Gastrocnemius medialis (tissue), 4 donors: ENCODE measurements at regions not wholly inside any gene's neighbourhood (a gene's known extent, or its start where the extent isn't known, plus 50 kb on each side); places are given as distances from the start of the nearest gene placed in this dataset.

Source experiments
- ATAC-seq, 2 donors: fragments of 150-250 bp; one replicate each; pipeline ENCODE4 v1.9.1; 2016
- DNase-seq, 2 donors: peaks; one replicate each; pipeline ENCODE4 v3.0.0-alpha.2; 2019
- H3K27ac ChIP-seq, 4 donors: fragments of 200-600 bp; sonication (generic); 1 replicate in 1 of 4; 2 replicates in 3 of 4; pipeline ENCODE4 v1.5.1; 2016 to 2018; ENCODE audit warnings: mild to moderate bottlenecking in 2 of 4, moderate library complexity in 1 of 4
- H3K27me3 ChIP-seq, 3 donors: fragments of 200-600 bp; sonication (generic) in 2 of 3; 1 replicate in 1 of 3; 2 replicates in 2 of 3; pipeline versions ENCODE4 v1.5.1 to v1.6.0; 2016 to 2019; ENCODE audit warnings: mild to moderate bottlenecking in 1 of 3, moderate library complexity in 1 of 3
- H3K36me3 ChIP-seq, 2 donors: fragments of 200-600 bp; sonication (generic) in 1 of 2; one replicate each; pipeline ENCODE4 v1.5.1; 2017 to 2018
- H3K4me1 ChIP-seq, 2 donors: fragments of 200-600 bp; sonication (generic) in 1 of 2; one replicate each; pipeline ENCODE4 v1.5.1; 2016 to 2017; ENCODE audit warnings: mild to moderate bottlenecking in 2 of 2
- H3K4me3 ChIP-seq, 4 donors: fragments of 200-600 bp; sonication (generic) in 3 of 4; 1 replicate in 1 of 4; 2 replicates in 3 of 4; pipeline ENCODE4 v1.5.1; 2016 to 2019; ENCODE audit warnings: mild to moderate bottlenecking in 2 of 4
- H3K9me3 ChIP-seq, 3 donors: fragments of 200-600 bp; sonication (generic) in 2 of 3; 1 replicate in 1 of 3; 2 replicates in 2 of 3; pipeline ENCODE4 v1.5.1; 2016 to 2019
- POLR2A ChIP-seq, 2 donors: fragments of 450-650 bp; IDR thresholded peaks; one replicate each; pipeline ENCODE4 v1.6.1; 2017; ENCODE audit warnings: antibody characterized with exemption in 2 of 2, mild to moderate bottlenecking in 2 of 2, moderate library complexity in 2 of 2
- in situ Hi-C, 4 donors: fragments of 200-750 bp; cut with MboI; loops; one replicate each; pipeline versions ENCODE4 v1.15.0 to v1.8.0; 2017; ENCODE audit warnings: low sequenced_read_pairs in 4 of 4
- intact Hi-C: fragments of 100-400 bp; cut with DNase I; formaldehyde crosslinking; loops from one replicate; pipeline ENCODE4 v1.15.1; 2023; ENCODE audit warnings: low total_unique reads
- TF ChIP-seq, protein P1 (sequence below), 5 experiments: fragments of 450-650 bp in 3 of 5; fragments of 200-600 bp in 2 of 5; sonication (generic) in 2 of 5; IDR thresholded peaks in 4 of 5; conservative IDR thresholded peaks in 1 of 5; 1 replicate in 4 of 5; 2 replicates in 1 of 5; pipeline ENCODE4 v1.5.1; 2016 to 2019; ENCODE audit warnings: antibody characterized with exemption in 5 of 5, mild to moderate bottlenecking in 3 of 5, moderate library complexity in 3 of 5

DNA sequence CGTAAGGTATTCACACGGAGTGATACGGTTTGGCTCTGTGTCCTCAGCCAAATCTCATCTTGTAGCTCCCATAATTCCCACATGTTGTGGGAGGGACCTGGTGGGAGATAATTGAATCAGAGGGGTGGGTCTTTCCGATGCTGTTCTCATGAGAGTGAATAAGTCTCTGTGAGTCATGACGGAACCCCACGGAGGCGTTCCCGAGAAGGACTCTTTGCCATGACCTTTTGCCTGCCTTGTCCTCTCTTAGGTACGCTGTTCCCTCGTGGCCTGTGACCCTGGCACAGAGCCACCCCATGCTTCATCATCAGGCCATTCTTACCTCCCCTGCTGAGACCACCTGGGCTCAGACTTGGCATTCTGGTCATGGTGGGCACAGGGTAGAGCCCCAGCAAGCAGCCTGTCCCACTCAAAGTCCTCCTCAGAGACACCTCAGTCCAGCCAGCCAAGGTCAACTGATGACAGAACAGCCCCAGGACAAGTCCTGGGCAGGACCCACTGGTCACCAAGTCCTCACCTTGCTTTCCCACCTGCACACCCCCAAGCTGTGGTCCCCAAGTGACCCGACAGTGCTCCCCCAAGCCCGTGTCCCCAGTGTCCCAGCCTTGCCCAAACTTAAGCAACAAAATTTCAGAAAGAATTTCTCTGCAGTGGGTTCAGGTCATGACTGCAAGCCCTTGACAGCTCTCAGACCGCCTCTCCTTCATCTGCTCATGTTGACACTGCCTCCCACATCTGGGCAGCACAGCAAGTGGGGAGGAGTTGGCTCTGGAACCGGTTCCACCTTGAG, 158.4 kb downstream of the ACTL8 start:
- no peak overlapping the region for H3K27ac ChIP-seq
- H3K4me1 ChIP-seq: no peaks in the 10 kb centered on the region
- intact Hi-C loops (no loop called here), in situ Hi-C loops (no loop called here)
- H3K36me3 ChIP-seq: no peaks in the 10 kb centered on the region
- no peaks in the 10 kb centered on the region for H3K9me3 ChIP-seq
- ATAC-seq: no peak
- no peak for DNase-seq
- TF ChIP-seq, protein P1, sequence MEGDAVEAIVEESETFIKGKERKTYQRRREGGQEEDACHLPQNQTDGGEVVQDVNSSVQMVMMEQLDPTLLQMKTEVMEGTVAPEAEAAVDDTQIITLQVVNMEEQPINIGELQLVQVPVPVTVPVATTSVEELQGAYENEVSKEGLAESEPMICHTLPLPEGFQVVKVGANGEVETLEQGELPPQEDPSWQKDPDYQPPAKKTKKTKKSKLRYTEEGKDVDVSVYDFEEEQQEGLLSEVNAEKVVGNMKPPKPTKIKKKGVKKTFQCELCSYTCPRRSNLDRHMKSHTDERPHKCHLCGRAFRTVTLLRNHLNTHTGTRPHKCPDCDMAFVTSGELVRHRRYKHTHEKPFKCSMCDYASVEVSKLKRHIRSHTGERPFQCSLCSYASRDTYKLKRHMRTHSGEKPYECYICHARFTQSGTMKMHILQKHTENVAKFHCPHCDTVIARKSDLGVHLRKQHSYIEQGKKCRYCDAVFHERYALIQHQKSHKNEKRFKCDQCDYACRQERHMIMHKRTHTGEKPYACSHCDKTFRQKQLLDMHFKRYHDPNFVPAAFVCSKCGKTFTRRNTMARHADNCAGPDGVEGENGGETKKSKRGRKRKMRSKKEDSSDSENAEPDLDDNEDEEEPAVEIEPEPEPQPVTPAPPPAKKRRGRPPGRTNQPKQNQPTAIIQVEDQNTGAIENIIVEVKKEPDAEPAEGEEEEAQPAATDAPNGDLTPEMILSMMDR (IDR thresholded peaks at IDR 0.05 in 4 of 5, conservative IDR thresholded peaks at IDR 0.05 in 1 of 5): no peak
- no peak for TF ChIP-seq POLR2A (IDR thresholded peaks at IDR 0.05)
- no peak overlapping the region for H3K4me3 ChIP-seq
- peaks cover 11 to 32% (median 20%) of the 10 kb centered on the region in 3 donors for H3K27me3 ChIP-seq

DNA sequence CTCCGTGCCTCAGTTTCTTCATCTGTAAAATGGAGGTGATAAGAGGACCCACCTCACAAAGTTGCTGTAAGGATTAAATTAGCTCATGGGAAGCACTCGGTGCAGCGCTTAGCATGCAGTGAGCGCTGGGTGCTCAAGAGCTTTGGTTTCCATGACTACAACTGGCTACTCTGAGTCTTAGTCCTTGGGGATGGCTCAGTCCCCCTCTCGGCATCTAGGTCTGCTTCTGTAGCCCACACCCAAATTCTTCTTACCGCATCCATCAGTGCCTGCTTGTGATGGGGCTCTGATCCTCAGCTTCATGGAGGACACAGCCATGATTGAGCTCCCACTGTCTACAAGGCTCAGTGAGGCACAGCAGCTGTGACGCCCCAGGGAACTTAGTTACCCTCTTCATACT, 159.0 kb downstream of the ACTL8 start:
- H3K9me3 ChIP-seq: no peaks in the 10 kb centered on the region
- H3K4me3 ChIP-seq: no peak overlapping the region
- H3K36me3 ChIP-seq: no peaks in the 10 kb centered on the region
- in situ Hi-C loops (no loop called here), intact Hi-C loops (no loop called here)
- no peak overlapping the region for H3K27ac ChIP-seq
- TF ChIP-seq POLR2A (IDR thresholded peaks at IDR 0.05): no peak
- TF ChIP-seq, protein P1 (IDR thresholded peaks at IDR 0.05 in 4 of 5, conservative IDR thresholded peaks at IDR 0.05 in 1 of 5): no peak
- no peaks in the 10 kb centered on the region for H3K4me1 ChIP-seq
- DNase-seq (no peak), ATAC-seq (no peak)
- H3K27me3 ChIP-seq: peaks cover 13 to 31% (median 20%) of the 10 kb centered on the region in 3 donors

DNA sequence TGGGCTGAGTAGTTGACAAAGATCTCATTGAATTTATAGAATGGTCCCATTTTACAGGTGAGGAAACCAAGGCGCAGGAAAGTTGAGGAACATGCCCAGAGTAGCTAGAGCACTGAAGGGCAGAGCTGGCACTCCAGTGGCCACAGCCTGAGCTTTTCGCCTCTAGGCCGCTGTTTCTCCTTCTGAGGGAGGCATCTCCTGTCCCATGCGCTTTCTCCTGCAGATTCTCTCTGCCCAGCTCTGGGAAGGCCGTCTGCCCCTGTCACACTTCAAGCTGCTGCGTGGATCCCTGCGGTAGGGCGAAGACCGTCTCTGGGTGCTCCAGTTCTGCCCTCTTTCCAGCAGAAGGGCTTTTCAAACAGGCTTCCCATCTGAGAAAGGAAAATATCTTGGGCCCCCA, 159.9 kb downstream of the ACTL8 start:
- no peaks in the 10 kb centered on the region for H3K36me3 ChIP-seq
- H3K4me1 ChIP-seq: no peaks in the 10 kb centered on the region
- in situ Hi-C loops: no loop called here
- intact Hi-C loops: no loop called here
- no peaks in the 10 kb centered on the region for H3K9me3 ChIP-seq
- no peak for TF ChIP-seq POLR2A (IDR thresholded peaks at IDR 0.05)
- TF ChIP-seq, protein P1 (IDR thresholded peaks at IDR 0.05 in 4 of 5, conservative IDR thresholded peaks at IDR 0.05 in 1 of 5): no peak
- H3K27me3 ChIP-seq: peaks cover 13 to 22% (median 20%) of the 10 kb centered on the region in 3 donors
- H3K27ac ChIP-seq: no peak overlapping the region
- DNase-seq: no peak
- no peak for ATAC-seq
- no peak overlapping the region for H3K4me3 ChIP-seq

DNA sequence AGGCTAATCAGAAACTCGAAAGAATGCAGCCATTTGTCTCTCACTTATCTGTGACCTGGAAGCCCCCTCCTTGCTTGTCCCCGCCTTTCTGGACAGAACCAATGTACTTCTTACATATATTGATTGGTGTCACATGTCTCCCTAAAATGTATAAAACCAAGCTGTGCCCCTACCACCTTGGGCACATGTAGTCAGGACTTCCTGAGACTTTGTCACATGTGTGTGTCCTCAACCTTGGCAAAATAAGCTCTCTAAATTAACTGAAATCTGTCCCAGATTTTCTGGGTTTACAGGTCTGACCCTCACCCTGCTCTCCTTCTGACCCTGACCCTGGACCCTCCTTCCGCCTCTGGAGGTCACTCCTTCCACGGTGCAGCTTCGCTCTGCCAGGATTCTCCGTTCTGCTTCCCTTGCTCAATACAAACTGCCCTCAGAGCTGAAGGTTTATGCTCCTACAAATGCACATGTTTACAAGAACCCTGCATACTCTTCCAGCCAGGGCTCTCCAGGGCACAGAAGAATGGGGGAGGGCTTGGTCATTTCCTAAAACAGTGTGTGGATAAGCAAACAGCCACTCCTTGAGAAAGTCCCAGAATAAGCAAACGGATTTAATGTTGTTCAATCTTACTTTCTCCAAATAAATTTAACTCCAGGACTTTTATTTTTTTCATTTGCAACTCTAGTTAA, 160.5 kb downstream of the ACTL8 start:
- Histone ChIP-seq H3K36me3 (no peaks in the 10 kb centered on the region), H3K27ac (no peak overlapping the region), H3K27me3 (peaks cover 18 to 20% (median 19%) of the 10 kb centered on the region in 3 donors), H3K4me1 (no peaks in the 10 kb centered on the region), H3K9me3 (no peaks in the 10 kb centered on the region), H3K4me3 (no peak overlapping the region)
- intact Hi-C loops (no loop called here), in situ Hi-C loops (no loop called here)
- ATAC-seq: no peak
- DNase-seq: no peak
- TF ChIP-seq, protein P1 (IDR thresholded peaks at IDR 0.05 in 4 of 5, conservative IDR thresholded peaks at IDR 0.05 in 1 of 5): no peak
- no peak for TF ChIP-seq POLR2A (IDR thresholded peaks at IDR 0.05)
